ENCODE measurements at regions not wholly inside any gene's neighbourhood (a gene's known extent, or its start where the extent isn't known, plus 50 kb on each side); places are given as distances from the start of the nearest gene placed in this dataset.

DNA sequence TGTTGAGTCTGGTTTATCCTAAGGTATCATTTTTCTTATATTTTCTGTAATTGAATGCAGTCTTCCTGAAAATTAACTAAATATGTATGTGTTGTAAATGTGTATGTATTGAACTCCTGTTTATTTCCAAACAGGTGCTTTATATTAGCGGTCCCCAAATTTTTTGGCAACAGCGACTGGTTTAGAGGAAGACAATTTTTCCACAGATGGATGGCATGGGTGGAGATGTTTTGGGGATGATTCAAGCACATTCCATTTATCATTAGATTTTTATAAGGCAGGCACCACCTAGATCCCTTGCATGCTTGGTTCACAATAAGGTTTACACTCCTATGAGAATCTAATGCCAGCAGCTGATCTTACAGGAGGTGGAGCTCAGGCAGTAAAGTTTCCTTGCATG lies 210.5 kb upstream of the ANO3 start:
- no peak for DNase-seq

DNA sequence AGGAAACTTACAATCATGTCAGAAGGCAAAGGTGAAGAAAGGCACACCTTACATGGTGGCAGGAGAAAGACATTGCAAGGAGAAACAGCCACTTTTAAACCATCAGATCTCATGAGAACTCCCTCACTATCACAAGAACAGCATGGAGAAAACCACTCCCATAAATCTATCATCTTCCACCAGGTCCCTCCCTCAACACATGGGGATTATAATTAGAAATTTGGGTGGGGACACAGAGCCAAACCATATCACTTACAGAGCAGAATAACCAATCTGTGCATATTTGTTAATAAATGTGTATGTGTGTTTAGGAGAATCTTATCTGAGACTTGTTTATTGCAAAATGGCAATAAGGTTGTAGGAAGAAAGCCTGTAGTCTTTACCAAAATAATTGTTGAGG lies 205.2 kb upstream of the ANO3 start:
- DNase-seq, result no peak

DNA sequence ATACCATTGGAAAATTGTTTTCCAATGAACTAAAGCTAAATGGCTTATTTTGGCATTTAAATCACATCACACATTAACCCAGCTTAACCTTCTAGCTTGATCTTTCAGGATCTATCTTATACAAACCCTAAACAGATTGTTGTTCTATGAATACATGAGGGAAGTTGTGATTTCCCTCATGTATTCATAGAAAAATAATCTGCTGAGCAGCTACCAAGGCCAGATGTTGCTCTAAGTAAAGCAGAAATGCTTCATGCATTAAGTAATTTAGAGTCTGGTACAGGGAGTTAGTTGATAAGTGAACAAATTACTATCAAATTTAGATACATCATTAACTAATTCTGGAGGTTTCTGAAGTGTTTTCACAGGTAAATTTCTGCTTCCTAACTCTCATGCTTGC lies 204.6 kb upstream of the ANO3 start:
- no peak for DNase-seq

DNA sequence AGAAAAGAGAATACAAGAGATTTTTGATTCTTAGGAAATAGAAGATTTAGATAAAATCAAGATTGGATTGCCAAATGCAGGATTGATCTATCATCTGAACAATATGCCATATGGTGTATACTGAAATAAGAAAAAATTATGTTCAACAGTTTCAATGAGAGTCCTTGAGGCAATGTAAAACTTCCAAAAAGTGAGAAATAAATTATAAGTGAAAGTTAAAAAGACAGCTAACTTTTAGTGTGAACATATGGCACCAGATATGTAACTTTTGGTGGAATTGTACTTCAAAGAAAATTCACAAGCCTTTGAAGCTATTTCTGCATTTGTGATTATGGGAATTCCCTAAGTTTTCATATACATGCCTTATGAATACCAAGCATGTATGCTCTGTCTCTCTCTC lies 200.5 kb upstream of the ANO3 start:
- no peak for DNase-seq

DNA sequence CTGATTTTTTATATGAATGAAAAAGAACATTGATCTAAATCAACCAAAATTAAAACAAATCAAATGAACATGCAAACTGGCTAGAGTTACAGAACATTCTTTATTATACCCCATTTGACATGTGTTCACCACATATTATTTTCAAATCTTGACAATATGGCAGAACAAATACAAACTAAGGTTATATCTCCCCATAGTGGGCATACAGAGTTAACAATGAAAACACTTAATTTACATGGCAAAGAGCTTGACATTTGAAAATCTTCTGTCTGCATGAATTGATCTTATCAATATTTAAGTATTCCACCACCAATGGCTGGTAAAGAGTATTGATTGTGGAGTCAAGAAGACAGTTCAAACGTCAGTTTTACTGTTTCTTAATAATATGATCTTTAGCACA lies 197.9 kb upstream of the ANO3 start:
- no peak for DNase-seq

DNA sequence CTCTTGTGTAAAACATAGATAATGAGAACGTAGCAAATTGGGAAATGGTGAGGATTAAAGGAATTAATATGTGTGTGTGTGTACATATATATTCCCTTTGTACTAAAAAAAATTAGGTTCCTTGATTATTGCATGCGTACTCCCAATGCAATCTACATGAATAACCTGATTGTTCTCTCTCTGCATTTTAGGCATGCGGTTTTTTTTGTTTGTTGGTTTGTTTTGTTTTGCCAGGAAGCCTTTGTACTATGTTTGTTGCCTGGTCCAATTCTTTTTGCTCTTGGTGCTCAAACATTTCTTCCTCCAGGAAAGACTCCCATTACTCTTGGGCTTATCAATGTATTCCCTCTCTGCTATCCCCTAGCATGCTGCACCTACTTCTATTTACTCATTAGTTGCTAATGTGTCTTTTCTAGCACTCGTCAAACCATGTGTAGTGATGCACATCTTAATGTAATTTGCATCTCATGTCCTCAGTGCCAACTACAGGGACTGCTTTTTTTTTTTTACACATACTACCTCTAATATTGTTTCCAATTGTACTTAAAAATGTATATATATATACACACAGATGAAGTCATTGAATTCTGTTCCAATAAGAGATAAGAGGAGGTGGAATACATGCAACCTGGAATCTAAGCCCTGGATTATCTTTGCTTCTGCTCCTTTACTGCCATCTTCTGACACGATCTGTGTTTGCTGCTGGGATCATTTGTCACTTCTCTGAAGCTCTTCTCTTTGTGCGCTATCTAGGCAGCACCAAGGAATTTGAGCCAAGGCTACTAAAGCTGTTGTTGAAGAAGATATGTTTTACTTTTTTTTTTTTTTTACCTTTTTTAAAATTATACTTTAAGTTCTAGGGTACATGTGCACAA lies 197.2 kb upstream of the ANO3 start:
- DNase-seq, result no peak

DNA sequence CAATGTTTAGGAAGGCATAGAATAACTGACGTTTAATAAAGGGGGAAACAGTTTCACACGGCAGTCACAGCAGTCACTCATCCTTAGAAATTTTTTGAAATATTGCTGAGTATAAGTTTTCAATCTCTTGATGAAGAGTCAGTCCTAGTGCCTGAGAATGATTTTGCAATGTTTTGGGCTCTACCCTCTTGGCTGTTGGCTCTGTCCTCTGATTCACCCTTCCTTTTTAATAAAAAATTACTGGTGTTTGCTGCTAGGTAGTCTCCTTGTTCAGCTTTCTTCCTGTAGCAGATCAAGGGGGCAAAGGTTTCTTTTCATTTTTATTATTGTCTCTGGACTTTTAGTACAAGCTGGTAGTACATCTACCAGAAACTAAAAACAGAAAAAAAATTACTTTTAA lies 194.3 kb upstream of the ANO3 start:
- DNase-seq, result no peak

DNA sequence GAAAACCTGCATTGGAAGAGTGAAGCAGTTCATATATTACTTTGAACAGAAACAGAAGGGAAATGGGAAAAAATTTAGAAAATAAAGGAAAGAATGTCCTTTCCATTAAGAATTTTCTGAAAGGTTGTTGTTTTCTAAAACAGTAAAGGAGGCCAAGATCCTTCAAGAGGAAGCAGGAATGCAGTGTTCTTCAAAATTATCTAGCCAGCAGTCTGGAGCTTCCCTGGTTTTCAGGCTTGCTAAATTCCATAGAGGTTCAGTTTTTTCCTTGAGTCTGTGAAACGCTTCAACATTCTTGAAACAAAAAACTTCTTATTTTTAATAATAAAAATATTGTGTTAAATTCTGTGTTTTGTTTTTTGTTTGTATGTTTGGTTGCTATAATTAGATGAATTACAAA lies 189.0 kb upstream of the ANO3 start:
- DNase-seq, result no peak

DNA sequence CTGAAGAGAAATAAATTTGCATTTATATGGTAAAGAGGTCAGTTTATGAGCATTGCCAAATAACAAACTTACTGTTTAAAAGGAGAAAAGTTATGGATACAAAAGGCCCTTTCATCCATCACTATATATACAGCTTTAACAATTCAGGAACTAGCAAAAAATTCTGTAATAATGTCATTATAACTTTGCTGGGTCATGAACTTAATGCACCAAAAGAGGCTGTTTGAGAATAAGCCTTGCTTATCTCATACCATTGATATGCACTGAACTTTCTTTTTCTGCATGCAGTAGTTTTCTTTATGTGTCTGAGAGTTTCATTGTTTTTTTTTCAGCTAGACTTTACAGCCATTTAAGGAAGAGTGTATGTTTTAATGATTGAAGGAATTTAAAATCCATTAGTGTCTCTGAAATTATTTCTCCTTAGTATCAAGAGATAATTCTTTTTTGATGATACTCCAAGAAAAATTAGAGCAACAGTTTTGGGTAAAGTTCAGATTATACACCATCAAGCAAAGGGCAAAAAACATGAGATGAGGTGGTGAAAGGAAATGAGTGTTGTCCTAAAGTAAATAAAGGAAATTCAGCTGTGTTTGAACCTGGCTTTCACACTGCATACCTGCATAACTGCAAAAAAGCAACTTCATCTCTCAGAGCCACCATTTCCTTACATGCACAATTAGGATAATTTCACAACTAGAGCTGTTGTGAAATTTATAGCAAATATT lies 188.2 kb upstream of the ANO3 start:
- no peak for DNase-seq

DNA sequence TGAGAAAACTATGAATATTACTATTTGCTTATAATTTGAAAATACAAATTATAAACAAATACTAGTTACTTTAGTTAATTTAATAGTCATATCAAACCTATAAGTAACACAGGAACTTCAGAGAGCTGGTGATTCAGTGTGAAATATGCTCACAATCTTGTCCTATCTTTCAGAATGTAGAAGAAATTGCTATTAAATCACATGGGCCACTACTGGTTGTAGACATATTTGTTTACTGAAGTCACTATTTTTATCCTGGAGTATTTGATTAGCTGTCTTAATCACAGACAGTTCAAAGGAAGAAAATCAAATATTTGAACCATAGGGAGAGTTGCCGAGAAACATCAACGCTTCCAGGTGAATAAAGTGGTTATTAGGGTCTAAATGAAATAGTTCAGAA lies 187.6 kb upstream of the ANO3 start:
- no peak for DNase-seq

DNA sequence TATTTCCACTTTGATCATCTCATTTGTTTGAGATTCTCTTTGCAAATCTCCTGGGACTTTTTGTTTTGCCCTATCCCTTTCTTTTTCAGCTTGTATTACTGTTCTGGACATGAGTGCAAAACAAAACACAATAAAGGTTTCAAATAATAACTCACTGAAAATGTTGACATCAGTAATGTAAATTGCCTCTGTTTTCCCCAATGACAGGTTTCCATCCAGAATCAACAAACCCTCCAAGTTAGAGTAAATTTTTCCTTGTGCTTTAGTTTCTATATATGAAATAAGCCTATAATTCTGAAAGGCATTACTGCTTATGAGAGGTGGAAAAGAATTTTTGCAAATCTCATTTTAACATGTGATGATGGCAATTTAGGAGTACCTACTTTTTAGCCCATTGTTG lies 187.0 kb upstream of the ANO3 start:
- no peak for DNase-seq

DNA sequence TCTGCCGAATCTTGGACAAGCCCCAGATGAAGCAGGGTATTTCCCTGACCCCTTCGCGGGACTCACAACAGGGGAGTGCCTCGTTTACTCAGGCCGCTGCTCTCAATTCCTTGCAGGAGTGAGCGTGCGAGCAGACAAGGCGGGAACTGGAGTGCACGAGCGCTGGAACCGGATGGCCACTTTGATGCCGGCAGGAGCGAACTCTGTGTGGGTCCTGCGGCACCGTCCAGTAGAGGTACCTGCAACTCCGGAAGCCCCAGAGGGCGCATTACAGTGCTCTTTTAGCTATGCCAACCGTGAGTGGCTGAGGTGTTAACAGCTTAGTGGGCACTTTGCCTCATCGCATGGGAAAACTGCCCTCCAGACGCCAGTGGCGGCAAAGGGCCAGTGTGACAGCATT lies 182.3 kb upstream of the ANO3 start:
- DNase-seq, result no peak

DNA sequence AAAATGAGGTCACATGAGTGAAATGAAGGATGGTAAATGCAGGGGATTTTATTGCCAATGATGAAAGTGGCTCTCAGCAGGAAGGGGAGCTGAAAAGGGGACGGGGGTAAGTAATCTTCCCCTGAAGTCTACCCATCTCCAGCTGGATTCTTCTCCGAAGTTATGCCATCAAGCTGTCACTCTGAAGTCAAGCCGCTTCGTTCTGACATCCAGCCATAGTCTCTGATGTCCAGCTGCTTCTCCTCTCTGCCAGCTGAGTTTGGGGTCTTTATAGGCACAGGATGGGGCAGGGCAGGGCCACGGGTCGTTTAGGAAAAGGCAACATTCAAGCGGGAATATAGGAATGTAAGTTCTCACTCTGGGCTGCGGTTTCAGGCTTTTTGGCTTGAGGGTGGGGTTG lies 181.9 kb upstream of the ANO3 start:
- no peak for DNase-seq

DNA sequence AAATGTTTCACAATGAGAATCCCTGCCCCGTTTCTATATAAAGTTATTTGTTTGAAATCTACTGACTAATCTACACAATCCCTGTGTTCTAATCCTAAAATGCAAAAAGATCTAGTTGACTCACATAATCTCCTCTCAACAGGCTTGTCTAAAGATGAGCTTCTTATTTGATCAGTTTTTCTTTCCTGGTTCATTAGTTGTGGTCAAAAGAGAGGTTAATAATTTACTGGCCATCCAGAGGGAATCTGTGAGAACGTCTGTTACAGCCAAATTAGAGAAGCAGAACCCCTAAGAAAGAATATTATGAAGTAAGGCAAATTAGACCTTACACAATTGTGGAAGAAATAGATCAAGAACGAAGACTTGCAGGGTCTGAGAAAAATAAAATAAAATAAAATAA lies 173.7 kb upstream of the ANO3 start:
- DNase-seq, result no peak

DNA sequence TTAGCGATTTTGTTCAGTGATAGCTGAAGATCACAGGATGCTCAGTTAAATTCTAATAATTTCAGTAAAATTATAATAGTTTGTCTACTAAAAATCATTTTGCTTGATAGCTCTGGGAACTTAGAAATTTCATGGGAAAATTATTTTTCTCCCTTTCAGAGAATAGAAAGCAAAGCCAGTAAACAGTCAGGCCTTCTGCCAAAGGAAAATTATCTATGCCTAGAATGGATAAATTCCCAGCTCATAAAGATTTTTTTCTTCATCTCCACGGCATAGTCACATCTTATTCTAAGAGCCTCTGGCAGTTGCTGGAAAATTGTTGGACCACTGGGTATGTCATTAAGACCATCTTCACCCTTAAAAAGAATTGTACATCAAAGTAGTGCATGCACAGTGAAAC lies 169.6 kb upstream of the ANO3 start:
- no peak for DNase-seq

DNA sequence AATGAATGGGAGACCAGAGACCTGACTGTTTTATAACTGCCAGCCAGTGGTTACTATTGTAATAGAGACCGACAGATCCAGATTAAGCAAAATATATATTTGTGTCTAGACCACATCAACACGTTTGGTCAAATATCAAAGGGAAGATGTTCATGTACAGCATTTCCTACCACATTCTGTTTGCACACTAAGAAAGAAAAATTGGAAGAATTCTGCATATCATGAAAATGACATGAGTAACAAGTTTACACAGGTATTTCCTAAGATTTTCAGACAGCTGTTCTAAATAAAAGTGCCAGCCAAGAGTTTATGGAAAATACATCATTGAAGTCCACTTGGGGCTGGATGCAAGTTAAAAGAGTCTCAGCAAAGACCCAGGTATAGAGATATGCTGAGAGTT lies 145.5 kb upstream of the ANO3 start:
- DNase-seq, result no peak

DNA sequence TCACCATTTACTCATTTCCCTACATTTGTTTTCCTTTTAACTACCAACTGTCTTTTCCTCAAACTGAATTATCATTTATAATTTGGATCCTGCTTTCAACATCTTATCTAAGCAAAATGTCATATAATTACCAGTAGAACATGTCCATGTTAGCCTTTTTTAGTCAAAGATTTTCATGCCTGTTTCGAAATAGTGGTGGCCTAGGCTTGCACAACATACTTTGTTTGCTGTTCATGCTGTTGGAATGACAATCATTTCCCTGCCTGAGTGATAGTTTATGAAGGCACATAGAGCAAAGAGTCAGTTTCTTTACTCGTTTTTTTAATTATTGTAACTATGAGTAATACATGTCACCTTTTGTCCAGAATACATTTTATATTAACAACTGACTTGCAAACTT lies 144.3 kb upstream of the ANO3 start:
- no peak for DNase-seq

DNA sequence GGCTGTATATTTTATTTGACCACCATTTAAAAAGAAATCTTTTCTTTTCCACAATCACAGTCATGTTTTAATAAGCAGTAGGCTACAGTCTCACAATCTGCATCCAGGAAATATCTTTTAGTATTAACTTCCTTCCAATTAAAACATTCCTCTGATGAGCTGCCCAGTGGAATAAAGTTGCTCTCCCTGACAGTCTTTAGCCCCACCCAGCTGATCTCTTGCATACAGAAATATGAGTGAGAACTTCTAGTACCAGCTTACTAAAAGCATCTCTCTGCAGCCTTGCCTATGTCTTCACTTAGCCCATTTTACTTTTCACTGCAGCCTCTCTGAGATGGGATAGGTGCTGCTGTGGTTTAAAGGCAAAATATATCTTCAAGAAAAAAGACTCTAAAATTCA lies 143.4 kb upstream of the ANO3 start:
- no peak for DNase-seq

DNA sequence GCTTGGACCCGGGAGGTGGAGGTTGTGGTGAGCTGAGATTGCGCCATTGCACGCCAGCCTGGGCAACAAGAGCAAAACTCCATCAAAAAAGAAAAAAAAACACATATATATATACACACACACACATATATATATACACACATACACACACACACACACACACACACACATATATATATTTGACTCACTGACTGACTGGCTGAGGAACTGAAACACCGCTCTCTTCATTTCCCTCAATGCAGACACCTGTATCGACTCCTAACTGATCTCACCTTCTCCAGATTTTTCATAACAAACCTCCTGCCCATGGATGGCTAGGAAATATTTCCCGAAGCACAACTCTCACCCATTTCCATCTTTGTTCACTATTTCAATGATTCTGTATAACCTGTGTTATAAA lies 140.7 kb upstream of the ANO3 start:
- DNase-seq, result no peak

DNA sequence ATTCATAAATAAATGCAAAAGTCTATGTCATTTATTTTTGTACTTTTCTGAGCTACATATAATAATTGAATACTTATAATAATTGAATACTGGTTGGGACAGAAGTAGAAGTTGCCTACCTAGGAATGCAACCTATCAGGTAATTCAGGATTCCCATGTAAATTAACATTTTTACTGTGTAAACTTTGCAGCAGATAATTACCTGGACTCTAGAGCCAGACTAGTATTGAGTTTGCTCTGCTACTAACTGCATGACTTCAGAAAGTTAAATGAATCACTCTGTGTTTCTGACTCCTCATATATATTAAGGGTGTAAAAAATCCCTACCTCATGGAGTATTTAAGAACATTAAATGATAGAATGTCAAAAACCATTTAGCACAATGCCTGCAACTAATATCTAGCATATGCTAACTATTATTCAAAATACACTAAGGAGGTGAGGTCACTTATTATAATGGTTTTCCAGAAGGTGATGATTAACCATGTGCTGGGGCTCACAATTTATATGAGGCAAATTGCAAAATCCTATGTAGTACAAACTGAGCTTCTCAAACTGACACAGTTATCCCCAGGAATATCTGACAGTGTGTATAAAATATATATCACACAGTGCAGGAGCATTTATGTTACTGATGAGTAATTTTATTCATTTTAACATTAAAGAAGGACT lies 138.1 kb upstream of the ANO3 start:
- no peak for DNase-seq

DNA sequence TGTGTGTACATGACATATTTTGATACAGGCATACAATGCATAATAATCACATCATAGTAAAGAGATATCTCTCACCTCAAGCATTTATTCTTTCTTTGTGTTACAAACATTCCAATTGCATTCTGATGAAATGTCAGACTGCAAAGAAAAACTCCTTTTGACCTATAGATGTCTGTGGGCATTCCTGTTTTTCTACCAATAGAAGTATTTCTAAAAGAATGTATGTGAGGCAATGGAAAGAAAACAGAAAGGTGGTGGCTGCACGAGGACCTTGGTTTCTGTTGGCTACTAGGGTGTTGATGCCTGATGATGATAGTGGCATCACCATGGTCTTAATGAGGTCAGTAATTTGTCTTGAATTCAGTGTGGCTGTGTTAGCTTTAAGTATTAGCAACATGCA lies 137.0 kb upstream of the ANO3 start:
- no peak for DNase-seq

DNA sequence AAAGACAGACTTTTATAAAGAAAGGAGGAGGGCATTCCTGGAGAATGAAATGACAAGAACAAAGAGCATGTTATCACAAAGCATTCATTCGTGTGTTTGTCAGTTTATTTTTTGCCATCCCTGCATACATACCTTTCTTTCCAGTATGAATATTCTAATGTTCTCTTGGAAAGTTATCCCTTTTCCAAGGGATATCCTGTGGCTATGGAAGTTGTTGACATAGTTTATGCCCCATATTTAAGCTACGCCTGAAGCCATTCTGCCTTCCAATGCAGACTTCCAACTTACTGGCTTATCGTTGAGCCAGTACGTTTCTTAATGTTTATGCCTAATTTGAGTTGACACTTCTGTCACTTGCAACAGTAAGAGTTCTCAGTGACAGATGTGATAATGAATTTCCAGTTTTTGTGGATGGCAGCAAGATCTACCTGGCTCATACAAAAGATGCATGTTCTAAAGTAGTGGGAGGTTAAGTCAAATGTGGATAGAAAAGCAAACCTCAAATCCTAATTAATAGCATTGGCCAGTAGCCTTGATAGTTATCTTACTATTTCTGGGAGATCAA lies 133.3 kb upstream of the ANO3 start:
- no peak for DNase-seq

DNA sequence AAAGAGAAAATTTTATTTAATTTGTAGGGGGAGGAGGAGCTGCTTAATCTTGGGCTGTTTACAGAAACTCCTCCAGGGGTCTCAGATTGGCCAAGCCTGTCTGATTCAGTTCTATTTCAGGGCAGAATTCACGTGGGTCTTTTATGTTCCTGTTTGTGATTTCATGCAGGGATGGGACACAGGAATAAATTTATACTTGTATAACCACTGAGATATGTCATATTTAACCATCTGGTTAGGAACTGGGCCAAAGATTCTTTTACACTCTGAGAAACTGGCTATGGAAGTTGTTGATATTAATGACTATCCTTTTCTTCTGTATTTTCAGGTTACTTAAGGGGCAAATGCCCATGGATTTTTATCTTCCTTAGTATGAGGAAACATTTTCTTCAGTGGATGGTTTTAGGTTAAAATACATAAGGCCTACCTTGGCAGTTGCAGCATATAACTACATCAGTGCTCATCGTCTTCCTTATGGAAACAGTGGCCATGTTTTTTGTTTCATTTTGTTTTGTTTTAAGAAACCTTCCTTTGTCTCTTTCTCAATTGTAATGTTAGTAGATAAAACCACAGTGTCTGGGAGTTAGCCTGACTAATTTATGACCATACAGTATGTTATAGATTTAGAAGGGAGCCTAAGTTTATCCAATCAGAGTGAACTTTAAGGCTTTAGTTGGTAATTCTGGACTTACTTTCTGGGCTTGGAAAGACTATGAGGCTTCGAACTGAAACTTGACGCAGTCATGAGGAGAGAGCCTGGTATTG lies 132.4 kb upstream of the ANO3 start:
- DNase-seq, result no peak
